ENCODE measurements at regions not wholly inside any gene's neighbourhood (a gene's known extent, or its start where the extent isn't known, plus 50 kb on each side); places are given as distances from the start of the nearest gene placed in this dataset.

GRCh38 chr5:165188556-165189175, 1683.2 kb downstream of the MAT2B start:
- no peak for DNase-seq (ENCODE audit: low read depth, low spot score)
- H3K36me3 ChIP-seq (ENCODE audit: control insufficient read depth in 2 of 2, insufficient read depth in 2 of 2, low read length in 1 of 2): no peaks in the 10 kb centered on the region
- H3K4me1 ChIP-seq (ENCODE audit: control insufficient read depth, insufficient read depth, low read length): no peaks in the 10 kb centered on the region
- H3K27ac ChIP-seq (ENCODE audit: control insufficient read depth, insufficient read depth): no peak overlapping the region
- ATAC-seq: no peak
- H3K79me2 ChIP-seq (ENCODE audit: control insufficient read depth, insufficient read depth, low read length): no peaks in the 10 kb centered on the region
- intact Hi-C loops (cut with micrococcal nuclease; ENCODE audit: unreplicated experiment) (no loop called here), in situ Hi-C loops (cut with MboI) (no loop called here)
- H3K27me3 ChIP-seq (replicated peaks in 1 of 2; ENCODE audit: control insufficient read depth in 2 of 2, insufficient read depth in 2 of 2, low read length in 1 of 2): no peaks in the 10 kb centered on the region
- 0% methylated on average over 1 of the region's 1 CpG for WGBS (ENCODE audit: insufficient coverage, insufficient replicate concordance, low lambda C conversion rate, missing lambda C conversion rate)
- ChIA-PET POLR2A (no interaction called here), CTCF (interaction anchor here (0.6 kb wide), 1 partner anchor 183 kb away, joined by 3 read pairs; no protein-coding TSS in a partner anchor), RAD21 (ENCODE audit: unreplicated experiment) (no interaction called here), SMC1A (ENCODE audit: uncharacterized antibody, unreplicated experiment) (no interaction called here)
- H3K4me2 ChIP-seq (ENCODE audit: control insufficient read depth, insufficient read depth): no peak overlapping the region
- H4K20me1 ChIP-seq (ENCODE audit: control insufficient read depth, insufficient read depth): no peaks in the 10 kb centered on the region
- no peak for FAIRE-seq
- H3K4me3 ChIP-seq: no peak overlapping the region
- H3K9ac ChIP-seq (ENCODE audit: control insufficient read depth, insufficient read depth, low read length): no peak overlapping the region
- H2AFZ ChIP-seq (ENCODE audit: control insufficient read depth, low read depth, low read length): no peak overlapping the region
- H3K9me3 ChIP-seq (replicated peaks; ENCODE audit: control insufficient read depth, insufficient read depth, low read length): no peaks in the 10 kb centered on the region; the same call in 2 of the 3 replicates
- BruUV-seq (replicated peaks): no TSS peak
- TF ChIP-seq CHD2 (IDR thresholded peaks at IDR 0.05; ENCODE audit: borderline replicate concordance, low read depth, low read length) (no peak), POU2F2 (IDR thresholded peaks at IDR 0.05; ENCODE audit: borderline replicate concordance, low read depth, low read length) (no peak), KAT2A (conservative IDR thresholded peaks at IDR 0.05; ENCODE audit: control insufficient read depth, low read depth, low read length) (no peak), ZBTB33 (IDR thresholded peaks at IDR 0.05) (no peak), BCLAF1 (IDR thresholded peaks at IDR 0.05) (no peak), ATF7 (IDR thresholded peaks at IDR 0.05; ENCODE audit: low read depth) (no peak), PKNOX1 (IDR thresholded peaks at IDR 0.05) (no peak), STAT1 (conservative IDR thresholded peaks at IDR 0.05) (no peak), ZZZ3 (IDR thresholded peaks at IDR 0.05; ENCODE audit: control insufficient read depth, insufficient read length, low read depth) (no peak), BCL11A (IDR thresholded peaks at IDR 0.05; ENCODE audit: low read depth, low read length) (no peak), PRDM15 (CRISPR knock-in tag; IDR thresholded peaks at IDR 0.05) (no peak), POLR2AphosphoS5 (IDR thresholded peaks at IDR 0.05; ENCODE audit: low read length) (no peak), RELB (IDR thresholded peaks at IDR 0.05; ENCODE audit: low read depth) (no peak)

All from GM12878 (cell line).